Left hindlimb (tissue), 1 donor: ENCODE measurements at regions not wholly inside any gene's neighbourhood (a gene's known extent, or its start where the extent isn't known, plus 50 kb on each side); places are given as distances from the start of the nearest gene placed in this dataset.
"Not testable (repeated sequence)": the region's sequence is repeated elsewhere in the genome, so short reads cannot be mapped to it uniquely, and the experiment has no call there.

Experiments
- DNase-seq: peaks from one replicate; pipeline ENCODE4 v3.0.0-alpha.2; 2018

GRCh38 chr1:70674941-70675685 lies 264.0 kb downstream of the CTH start:
- DNase-seq, result no peak

- no peak for DNase-seq
Measured at GRCh38 chr1:70675737-70676156, 264.7 kb downstream of the CTH start.

DNA sequence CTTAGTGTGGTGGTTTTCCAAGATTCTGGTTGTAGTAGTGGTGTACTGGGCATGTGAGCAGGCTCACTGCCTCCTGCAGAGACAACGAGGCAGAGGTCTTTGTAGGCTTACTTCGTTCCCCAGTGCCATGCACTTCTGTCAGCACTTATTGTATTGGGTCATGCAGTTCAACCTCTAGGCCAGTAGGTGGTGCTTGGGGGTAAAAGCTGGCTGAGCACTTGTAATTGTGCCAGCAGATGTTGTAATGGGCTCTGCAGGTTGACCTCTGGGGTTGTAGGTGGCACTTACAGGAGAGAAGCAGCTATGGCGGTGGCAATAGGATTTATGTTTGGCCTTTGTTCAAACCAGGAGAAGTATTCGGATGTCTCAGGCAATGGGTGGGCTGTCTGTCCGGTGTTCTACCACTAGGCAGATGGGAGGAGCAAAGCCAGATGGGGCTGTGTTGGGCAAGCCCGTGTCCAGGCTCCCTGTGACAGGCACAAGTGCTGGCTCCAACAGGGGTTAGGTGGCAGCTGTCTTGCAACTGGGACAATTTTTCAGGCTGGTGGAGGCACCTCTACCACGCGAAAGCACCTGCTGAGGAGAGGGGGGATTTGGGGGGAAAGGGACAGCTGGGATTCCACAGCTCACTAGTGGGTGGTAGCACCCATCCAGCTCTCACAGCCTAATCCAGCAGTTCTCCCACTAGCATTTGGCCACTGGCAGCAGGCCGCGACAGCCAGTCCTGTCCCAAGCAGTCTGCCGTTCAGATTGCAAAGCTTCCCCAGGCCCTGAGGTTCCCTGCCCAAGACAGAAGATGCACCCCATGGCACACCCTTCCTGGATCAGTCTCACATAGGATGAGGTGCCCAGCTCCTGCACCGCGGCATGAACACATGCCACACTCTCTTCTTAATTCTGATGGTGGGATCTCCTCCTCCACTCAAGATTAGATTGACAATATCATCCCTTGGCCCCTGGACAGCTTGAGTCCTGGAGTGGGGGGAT lies 274.5 kb downstream of the CTH start:
- DNase-seq, result peak; percentile 29

DNA sequence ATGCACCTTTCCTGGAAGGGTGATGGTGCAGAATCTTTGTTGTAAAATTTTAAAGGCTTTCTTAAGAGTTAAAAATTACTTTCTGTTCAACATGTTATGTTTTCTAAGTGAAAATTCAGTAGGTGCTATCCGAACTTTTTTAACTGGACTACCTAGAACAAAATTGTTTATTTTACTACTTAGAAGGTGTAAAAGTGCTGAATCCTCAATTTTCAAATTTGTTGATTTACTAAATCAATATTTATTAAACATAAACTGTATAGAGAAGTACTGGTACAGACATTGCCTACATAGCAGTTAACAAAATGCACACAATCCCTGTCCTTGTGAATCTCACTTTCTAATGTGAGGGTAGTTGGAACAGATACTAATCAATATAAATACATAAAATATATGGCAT lies 277.5 kb downstream of the CTH start:
- no peak for DNase-seq

DNA sequence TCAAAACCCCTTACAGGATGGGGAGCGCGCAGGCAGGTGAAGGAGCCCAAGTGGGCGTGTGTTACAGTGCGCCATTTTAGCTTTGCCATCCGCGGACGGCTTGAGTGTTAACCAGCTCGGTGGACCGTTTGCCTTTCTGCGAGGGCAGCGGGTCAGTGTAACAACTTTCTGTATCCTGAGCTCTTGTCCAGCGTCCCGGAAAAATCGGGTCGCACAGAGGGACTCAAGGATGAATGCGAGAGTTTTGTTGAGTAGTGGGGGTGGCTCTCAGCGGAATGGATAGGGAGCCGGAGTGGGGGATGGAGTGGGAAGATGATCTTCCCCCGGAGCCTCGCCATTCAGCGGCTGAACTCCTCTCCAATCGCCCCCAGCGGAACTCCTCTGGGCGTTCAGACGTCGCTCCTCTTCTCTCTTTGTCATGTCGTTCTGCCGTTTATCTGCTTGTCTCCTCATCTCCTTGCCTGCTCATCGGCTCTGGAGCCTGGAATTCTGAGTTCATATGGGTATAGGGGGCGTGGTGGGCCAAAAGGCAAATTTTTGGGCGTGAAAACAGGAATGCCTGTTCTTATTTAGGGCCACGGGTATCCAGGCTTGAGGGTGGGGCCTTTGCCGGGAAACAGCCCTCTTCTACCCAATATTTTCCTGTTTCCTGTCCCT lies 295.4 kb downstream of the CTH start:
- DNase-seq, result no peak

- no peak for DNase-seq
Measured at GRCh38 chr1:70707214-70707613, 296.1 kb downstream of the CTH start.

GRCh38 chr1:70714149-70714548 lies 303.1 kb downstream of the CTH start:
- no peak for DNase-seq

GRCh38 chr1:70717211-70717610 lies 306.1 kb downstream of the CTH start:
- DNase-seq, result no peak

DNA sequence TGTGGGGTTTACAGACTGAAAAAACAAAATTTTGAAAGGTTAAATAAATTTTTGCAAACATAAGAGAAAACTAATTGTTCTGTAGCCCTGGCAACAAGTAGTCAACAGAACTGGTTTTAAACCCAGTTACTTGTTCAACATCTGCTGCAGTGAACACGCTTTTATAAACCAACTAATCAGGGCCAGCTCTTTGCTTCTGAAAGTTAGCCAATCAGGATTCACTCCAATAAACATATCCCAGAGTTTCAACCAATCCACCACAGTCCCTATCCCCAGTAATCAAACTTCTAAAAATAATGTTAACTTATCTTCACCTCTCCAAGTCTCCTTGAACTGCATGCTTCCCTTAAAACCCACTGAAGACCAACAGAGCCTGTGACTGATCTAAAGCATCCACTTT lies 306.6 kb downstream of the CTH start:
- no peak for DNase-seq

GRCh38 chr1:70718086-70718630 lies 307.1 kb downstream of the CTH start:
- no peak for DNase-seq

DNA sequence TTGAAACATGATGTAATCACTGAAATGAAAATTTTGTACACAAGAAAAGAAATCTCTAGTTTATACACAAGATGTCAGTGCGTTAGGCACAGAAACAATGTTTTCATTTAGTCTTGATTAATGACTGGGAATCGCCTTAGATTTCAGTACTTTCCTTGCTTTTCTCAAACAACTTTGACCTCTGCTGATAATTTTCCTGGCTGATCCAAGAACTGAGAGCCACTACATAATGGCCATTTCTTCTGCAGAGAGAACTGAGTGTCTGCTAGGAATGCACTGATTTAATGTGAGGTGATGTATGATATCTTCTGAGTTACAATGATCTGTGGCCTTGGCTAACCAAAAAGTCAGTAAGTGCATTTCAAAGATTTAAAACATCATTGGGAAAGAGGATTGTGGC lies 308.1 kb downstream of the CTH start:
- no peak for DNase-seq

- no peak for DNase-seq
Measured at GRCh38 chr1:70720109-70720508, 309.0 kb downstream of the CTH start.

DNA sequence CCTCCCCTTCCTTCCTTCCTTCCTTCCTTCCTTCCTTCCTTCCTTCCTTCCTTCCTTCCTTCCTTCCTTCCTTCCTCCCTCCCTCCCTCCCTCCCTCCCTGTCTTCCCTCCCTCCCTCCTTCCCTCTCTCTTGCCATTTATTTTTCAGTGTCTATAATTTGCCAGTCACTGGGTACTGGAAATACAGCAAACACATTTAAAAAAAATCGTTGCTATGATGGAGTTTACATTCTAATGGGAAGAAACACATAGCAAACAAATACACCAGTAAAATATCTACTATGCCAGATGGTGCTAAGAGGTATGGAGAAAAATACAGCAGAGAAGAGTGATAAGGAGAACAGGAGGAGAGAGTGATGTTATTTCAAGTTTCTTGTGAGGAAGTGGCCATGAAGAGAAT lies 309.5 kb downstream of the CTH start:
- DNase-seq, result no peak

- DNase-seq, result no peak
Measured at GRCh38 chr1:70727886-70728489, 316.9 kb downstream of the CTH start.

GRCh38 chr1:70736518-70736917 lies 311.1 kb downstream of the PTGER3 start:
- not testable (repeated sequence) for DNase-seq

GRCh38 chr1:70737125-70737524 lies 310.5 kb downstream of the PTGER3 start:
- DNase-seq, result no peak

DNA sequence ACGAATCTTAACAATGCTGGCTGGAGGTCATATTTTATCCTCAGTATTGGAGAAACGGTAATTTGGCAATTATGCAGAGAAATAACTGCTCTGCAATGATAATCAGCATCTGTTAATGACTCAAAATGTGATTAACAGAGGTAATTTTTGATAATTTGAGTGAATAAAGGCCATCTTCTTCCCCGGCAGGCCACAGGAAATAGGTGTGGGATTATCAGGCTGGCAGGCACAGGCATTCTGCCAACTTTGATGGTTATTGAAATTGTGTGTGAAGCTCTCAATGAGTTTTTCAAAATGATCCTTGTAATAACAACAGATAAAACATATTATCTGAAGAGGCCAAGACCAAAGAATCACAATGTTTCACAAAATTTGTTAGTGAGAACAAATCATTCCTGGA lies 309.0 kb downstream of the PTGER3 start:
- no peak for DNase-seq

DNA sequence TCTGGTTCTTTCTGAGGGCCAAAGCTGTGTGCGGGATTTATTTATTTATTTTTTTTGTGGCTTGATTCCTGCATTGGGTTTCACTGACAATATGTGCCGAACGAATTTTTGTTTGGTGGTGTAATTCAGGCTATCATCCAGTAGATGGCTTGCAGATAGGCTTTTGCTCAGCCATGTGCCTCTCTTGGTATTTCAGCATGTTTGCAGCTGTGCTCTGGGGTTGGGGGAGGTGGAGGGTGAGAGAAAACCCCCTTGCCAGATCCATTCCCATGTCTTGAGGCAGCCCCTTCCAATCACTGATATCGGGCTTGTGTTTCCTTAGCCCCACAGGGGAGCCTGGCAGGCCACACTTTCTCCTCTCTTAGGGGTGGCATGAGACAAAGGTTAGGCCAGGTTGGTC lies 302.4 kb downstream of the PTGER3 start:
- no peak for DNase-seq

DNA sequence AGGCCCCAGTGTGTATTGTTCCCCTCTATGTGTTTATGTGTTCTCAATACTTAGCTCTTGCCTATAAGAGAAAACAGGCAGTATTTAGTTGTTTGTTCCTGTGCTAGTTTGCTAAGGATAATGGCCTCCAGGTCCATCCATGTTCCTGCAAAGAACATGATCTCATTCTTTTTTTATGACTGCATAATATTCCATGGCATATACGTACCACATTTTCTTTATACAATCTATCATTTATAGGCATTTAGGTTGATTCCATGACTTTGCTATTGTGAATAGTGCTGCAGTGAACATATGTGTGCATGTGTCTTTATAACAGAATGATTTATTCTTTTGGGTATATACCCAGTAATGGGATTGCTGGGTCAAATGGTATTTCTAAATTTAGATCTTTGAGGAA lies 301.6 kb downstream of the PTGER3 start:
- DNase-seq, result not testable (repeated sequence)

DNA sequence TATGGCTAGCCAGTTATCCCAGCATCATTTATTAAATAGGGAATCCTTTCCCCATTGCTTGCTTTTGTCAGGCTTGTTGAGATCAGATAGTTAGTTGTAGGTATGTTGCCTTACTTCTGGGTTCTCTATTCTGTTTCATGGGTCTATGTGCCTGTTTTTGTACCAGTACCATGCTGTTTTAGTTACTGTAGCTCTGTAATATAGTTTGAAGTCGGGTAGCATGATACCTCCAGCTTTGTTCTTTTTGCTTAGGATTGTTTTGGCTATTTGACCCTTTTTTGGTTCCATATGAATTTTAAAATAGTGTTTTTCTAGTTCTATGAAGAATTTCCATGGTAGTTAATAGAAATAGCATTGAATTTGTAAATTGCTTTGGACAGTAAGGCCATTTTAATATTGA lies 300.5 kb downstream of the PTGER3 start:
- not testable (repeated sequence) for DNase-seq

- DNase-seq, result not testable (repeated sequence)
Measured at GRCh38 chr1:70751676-70752287, 295.8 kb downstream of the PTGER3 start.

DNA sequence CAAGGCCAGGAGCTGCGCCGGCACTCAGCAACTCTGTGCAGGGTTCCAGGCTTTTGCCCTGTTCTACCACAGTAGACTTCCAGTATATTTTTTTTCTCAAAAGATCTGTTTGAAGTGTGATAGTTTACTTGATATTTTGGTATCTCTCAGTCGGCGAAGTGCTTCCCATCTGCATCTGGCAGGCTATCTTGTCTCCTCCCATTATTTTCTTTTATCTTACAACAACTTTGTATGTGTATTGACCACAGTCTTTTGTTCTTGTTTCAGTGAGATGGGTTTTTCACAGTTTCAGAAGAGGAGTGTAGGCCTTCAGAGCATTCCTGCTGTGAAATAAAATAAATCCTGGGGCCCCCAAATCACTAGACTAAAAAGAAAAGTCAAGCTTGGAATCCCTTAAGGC lies 292.9 kb downstream of the PTGER3 start:
- no peak for DNase-seq
